ENCODE measurements at regions not wholly inside any gene's neighbourhood (a gene's known extent, or its start where the extent isn't known, plus 50 kb on each side); places are given as distances from the start of the nearest gene placed in this dataset.

DNA sequence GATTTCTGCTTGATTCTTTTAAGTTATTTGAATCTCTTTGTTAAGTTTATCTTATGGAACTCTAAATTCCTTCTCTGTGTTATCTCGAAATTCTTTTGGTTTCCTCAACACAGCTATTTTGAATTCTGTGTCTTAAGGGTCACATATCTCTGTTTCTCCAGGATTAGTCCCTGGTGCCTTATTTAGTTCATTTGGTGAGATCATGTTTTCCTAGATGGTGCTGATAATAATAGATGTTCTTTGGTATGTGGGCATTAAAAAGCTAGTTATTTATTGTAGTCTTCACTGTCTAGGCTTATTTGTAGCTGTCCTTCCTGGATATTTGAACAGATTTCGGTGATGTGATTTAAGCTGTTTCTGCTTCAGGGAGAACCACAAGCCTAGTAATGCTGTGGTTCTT lies 615.6 kb upstream of the NECTIN3 start:
- no peak overlapping the region for H3K4me2 ChIP-seq (ENCODE audit: low read length, poor library complexity, severe bottlenecking)

DNA sequence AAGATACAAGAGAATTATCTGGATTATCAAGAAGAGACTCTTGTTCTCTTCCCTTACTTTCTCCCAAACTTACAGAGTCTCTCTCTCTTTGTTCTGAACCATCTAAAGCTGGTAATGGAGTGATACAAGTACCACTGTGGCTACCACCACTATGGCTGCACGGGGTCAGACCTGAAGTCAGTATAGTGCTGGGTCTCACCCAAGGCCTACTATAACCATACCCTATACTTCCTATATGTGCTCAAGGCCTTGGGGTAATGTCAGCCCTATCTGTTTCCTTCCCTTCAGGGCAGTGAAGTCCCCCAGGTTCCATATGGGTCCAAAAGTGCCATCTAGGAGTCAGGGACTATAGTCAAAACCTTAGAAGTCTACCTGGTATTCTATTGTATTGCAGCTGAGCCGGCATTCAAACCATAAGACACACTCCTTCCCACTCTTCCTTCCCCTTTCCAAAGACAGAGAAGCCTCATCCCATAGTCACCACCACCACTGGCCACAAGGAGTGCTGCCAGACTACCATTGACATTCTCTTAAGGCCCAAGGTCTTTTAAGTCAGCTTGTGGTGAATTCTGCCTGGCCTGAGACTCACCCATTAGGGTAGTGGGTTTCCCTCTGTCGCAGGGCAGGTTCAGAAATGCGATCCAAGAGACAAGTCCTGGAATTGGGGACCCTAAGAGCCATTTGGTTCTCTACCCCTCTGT lies 615.0 kb upstream of the NECTIN3 start:
- H3K4ac ChIP-seq (ENCODE audit: low read depth in 1 of 2, low read length in 2 of 2) = no peak overlapping the region
- no peak overlapping the region for H2AFZ ChIP-seq (ENCODE audit: low read depth, low read length)
- no peak overlapping the region for H2BK120ac ChIP-seq (ENCODE audit: low read depth, low read length)
- H3K4me2 ChIP-seq (ENCODE audit: low read length, poor library complexity, severe bottlenecking) = no peak overlapping the region
- no peak overlapping the region for H3K27ac ChIP-seq (ENCODE audit: low read length, poor library complexity, severe bottlenecking)
- H2BK5ac ChIP-seq (ENCODE audit: low read depth, low read length, poor library complexity, severe bottlenecking) = no peak overlapping the region
- no peaks in the 10 kb centered on the region for H3K79me1 ChIP-seq (replicated peaks; ENCODE audit: low read length, poor library complexity, severe bottlenecking)
- WGBS = 92% methylated on average over 4 of the region's 4 CpGs
- H4K91ac ChIP-seq (ENCODE audit: low read length) = no peak overlapping the region
- no peak overlapping the region for H3K9ac ChIP-seq (ENCODE audit: low read length)
- H2BK15ac ChIP-seq (ENCODE audit: low read depth, poor library complexity, severe bottlenecking) = no peak overlapping the region
- no peak overlapping the region for H2BK12ac ChIP-seq (ENCODE audit: low read length in 2 of 2)
- no peak overlapping the region for H3K18ac ChIP-seq (ENCODE audit: low read depth in 1 of 2, low read length in 2 of 2)
- peaks cover 10% of the 10 kb centered on the region for H3K9me3 ChIP-seq (ENCODE audit: control insufficient read depth, low read length)
- H3K14ac ChIP-seq (ENCODE audit: low read length in 2 of 2) = peak overlapping the region in 1 of 2 experiments; percentile 22
- H2AK5ac ChIP-seq (ENCODE audit: low read length, severe bottlenecking) = no peak overlapping the region
- no peak for DNase-seq
- no peak overlapping the region for H3K23ac ChIP-seq (ENCODE audit: low read length in 2 of 2)
- H3K36me3 ChIP-seq (ENCODE audit: control insufficient read depth in 1 of 2, insufficient read depth in 2 of 2, low read depth in 1 of 2, low read length in 2 of 2) = no peaks in the 10 kb centered on the region
- no peaks in the 10 kb centered on the region for H3K4me1 ChIP-seq (ENCODE audit: control insufficient read depth, insufficient read depth, low read depth, low read length)
- no peak overlapping the region for H4K8ac ChIP-seq (ENCODE audit: low read length)
- no peak overlapping the region for H3K4me3 ChIP-seq (ENCODE audit: insufficient read depth in 1 of 2, low read depth in 1 of 2, low read length in 2 of 2)
- H3K27me3 ChIP-seq (ENCODE audit: control insufficient read depth in 1 of 2, insufficient read depth in 1 of 2, low read length in 2 of 2) = no peaks in the 10 kb centered on the region

More for the DNA sequence above, 615.6 kb upstream of the NECTIN3 start:
- no peak overlapping the region for H3K4ac ChIP-seq (ENCODE audit: low read depth in 1 of 2, low read length in 2 of 2)
- no peaks in the 10 kb centered on the region for H3K27me3 ChIP-seq (ENCODE audit: control insufficient read depth in 1 of 2, insufficient read depth in 1 of 2, low read length in 2 of 2)
- H4K8ac ChIP-seq (ENCODE audit: low read length) = no peak overlapping the region
- no peak overlapping the region for H3K23ac ChIP-seq (ENCODE audit: low read length in 2 of 2)
- no peak overlapping the region for H3K18ac ChIP-seq (ENCODE audit: low read depth in 1 of 2, low read length in 2 of 2)
- peaks cover 10% of the 10 kb centered on the region for H3K9me3 ChIP-seq (ENCODE audit: control insufficient read depth, low read length)
- no peaks in the 10 kb centered on the region for H3K36me3 ChIP-seq (ENCODE audit: control insufficient read depth in 1 of 2, insufficient read depth in 2 of 2, low read depth in 1 of 2, low read length in 2 of 2)
- H2BK120ac ChIP-seq (ENCODE audit: low read depth, low read length) = no peak overlapping the region
- H3K9ac ChIP-seq (ENCODE audit: low read length) = no peak overlapping the region
- H3K4me3 ChIP-seq (ENCODE audit: insufficient read depth in 1 of 2, low read depth in 1 of 2, low read length in 2 of 2) = no peak overlapping the region
- 100% methylated on average over 1 of the region's 2 CpGs for WGBS
- H3K27ac ChIP-seq (ENCODE audit: low read length, poor library complexity, severe bottlenecking) = no peak overlapping the region
- H2BK5ac ChIP-seq (ENCODE audit: low read depth, low read length, poor library complexity, severe bottlenecking) = no peak overlapping the region
- H2BK15ac ChIP-seq (ENCODE audit: low read depth, poor library complexity, severe bottlenecking) = no peak overlapping the region
- H3K4me1 ChIP-seq (ENCODE audit: control insufficient read depth, insufficient read depth, low read depth, low read length) = no peaks in the 10 kb centered on the region
- no peak overlapping the region for H3K14ac ChIP-seq (ENCODE audit: low read length in 2 of 2)
- H2AFZ ChIP-seq (ENCODE audit: low read depth, low read length) = no peak overlapping the region
- H2BK12ac ChIP-seq (ENCODE audit: low read length in 2 of 2) = no peak overlapping the region
- no peak for DNase-seq
- no peak overlapping the region for H4K91ac ChIP-seq (ENCODE audit: low read length)
- no peaks in the 10 kb centered on the region for H3K79me1 ChIP-seq (replicated peaks; ENCODE audit: low read length, poor library complexity, severe bottlenecking)
- H2AK5ac ChIP-seq (ENCODE audit: low read length, severe bottlenecking) = no peak overlapping the region

DNA sequence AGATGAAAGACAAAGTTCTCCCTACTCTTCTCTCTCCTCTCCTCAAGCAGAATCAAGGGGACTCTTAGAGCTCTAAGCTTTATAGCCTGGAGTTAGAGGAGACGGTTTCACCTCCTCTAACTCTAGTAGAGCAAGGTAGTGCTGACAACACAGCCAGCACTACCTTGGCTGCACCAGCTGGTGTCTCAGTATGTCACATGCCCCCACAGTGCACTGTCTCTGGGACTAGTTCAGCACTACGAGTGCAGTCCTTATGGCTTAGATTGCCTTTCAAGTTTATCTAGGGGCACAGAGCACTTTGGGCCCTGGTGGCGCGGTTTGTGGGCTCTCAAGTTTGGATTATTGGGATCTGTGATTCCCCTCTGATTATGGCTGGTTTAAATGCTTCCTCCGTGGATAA lies 614.1 kb upstream of the NECTIN3 start:
- Histone ChIP-seq H3K4me3 (ENCODE audit: insufficient read depth in 1 of 2, low read depth in 1 of 2, low read length in 2 of 2) (no peak overlapping the region), H2AFZ (ENCODE audit: low read depth, low read length) (no peak overlapping the region), H3K18ac (ENCODE audit: low read depth in 1 of 2, low read length in 2 of 2) (no peak overlapping the region), H2BK5ac (ENCODE audit: low read depth, low read length, poor library complexity, severe bottlenecking) (no peak overlapping the region), H3K27ac (ENCODE audit: low read length, poor library complexity, severe bottlenecking) (no peak overlapping the region), H3K4ac (ENCODE audit: low read depth in 1 of 2, low read length in 2 of 2) (no peak overlapping the region), H3K9ac (ENCODE audit: low read length) (no peak overlapping the region), H4K8ac (ENCODE audit: low read length) (no peak overlapping the region), H3K14ac (ENCODE audit: low read length in 2 of 2) (no peak overlapping the region), H3K4me1 (ENCODE audit: control insufficient read depth, insufficient read depth, low read depth, low read length) (no peaks in the 10 kb centered on the region), H3K23ac (ENCODE audit: low read length in 2 of 2) (no peak overlapping the region), H3K4me2 (ENCODE audit: low read length, poor library complexity, severe bottlenecking) (no peak overlapping the region), H3K36me3 (ENCODE audit: control insufficient read depth in 1 of 2, insufficient read depth in 2 of 2, low read depth in 1 of 2, low read length in 2 of 2) (no peaks in the 10 kb centered on the region), H2BK15ac (ENCODE audit: low read depth, poor library complexity, severe bottlenecking) (no peak overlapping the region), H2BK12ac (ENCODE audit: low read length in 2 of 2) (no peak overlapping the region), H2BK120ac (ENCODE audit: low read depth, low read length) (no peak overlapping the region), H3K79me1 (replicated peaks; ENCODE audit: low read length, poor library complexity, severe bottlenecking) (no peaks in the 10 kb centered on the region), H2AK5ac (ENCODE audit: low read length, severe bottlenecking) (no peak overlapping the region), H3K27me3 (ENCODE audit: control insufficient read depth in 1 of 2, insufficient read depth in 1 of 2, low read length in 2 of 2) (no peaks in the 10 kb centered on the region), H3K9me3 (ENCODE audit: control insufficient read depth, low read length) (peaks cover 10% of the 10 kb centered on the region), H4K91ac (ENCODE audit: low read length) (no peak overlapping the region)
- 91% methylated on average over 4 of the region's 5 CpGs for WGBS
- no peak for DNase-seq

DNA sequence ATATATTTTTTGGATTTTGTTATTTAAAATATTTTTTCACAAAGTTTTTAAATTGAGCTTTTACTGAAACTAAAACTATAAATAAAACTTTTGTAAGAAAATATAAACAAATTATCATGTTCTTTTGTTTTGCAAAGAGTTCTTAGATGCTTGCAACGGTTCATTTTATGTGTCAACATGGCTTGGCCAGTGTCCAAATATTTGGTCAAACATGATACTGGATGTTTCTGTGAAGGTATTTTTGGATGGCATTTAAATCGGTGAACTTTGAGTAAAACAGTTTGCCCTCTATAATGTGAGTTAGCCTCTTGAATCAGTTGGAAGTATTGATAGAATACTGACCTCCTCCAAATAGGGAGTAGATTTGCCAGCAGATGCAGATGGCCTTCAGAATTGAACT lies 612.6 kb upstream of the NECTIN3 start:
- Histone ChIP-seq H3K4me3 (ENCODE audit: insufficient read depth in 1 of 2, low read depth in 1 of 2, low read length in 2 of 2) (no peak overlapping the region), H3K27me3 (ENCODE audit: control insufficient read depth in 1 of 2, insufficient read depth in 1 of 2, low read length in 2 of 2) (no peaks in the 10 kb centered on the region), H3K9me3 (ENCODE audit: control insufficient read depth, low read length) (peaks cover 10% of the 10 kb centered on the region), H4K91ac (ENCODE audit: low read length) (no peak overlapping the region), H3K79me1 (replicated peaks; ENCODE audit: low read length, poor library complexity, severe bottlenecking) (no peaks in the 10 kb centered on the region), H2BK5ac (ENCODE audit: low read depth, low read length, poor library complexity, severe bottlenecking) (no peak overlapping the region), H3K4me1 (ENCODE audit: control insufficient read depth, insufficient read depth, low read depth, low read length) (no peaks in the 10 kb centered on the region), H3K27ac (ENCODE audit: low read length, poor library complexity, severe bottlenecking) (no peak overlapping the region), H3K9ac (ENCODE audit: low read length) (no peak overlapping the region), H3K23ac (ENCODE audit: low read length in 2 of 2) (no peak overlapping the region), H2AFZ (ENCODE audit: low read depth, low read length) (no peak overlapping the region), H3K36me3 (ENCODE audit: control insufficient read depth in 1 of 2, insufficient read depth in 2 of 2, low read depth in 1 of 2, low read length in 2 of 2) (no peaks in the 10 kb centered on the region), H2BK15ac (ENCODE audit: low read depth, poor library complexity, severe bottlenecking) (no peak overlapping the region), H3K4ac (ENCODE audit: low read depth in 1 of 2, low read length in 2 of 2) (no peak overlapping the region), H3K4me2 (ENCODE audit: low read length, poor library complexity, severe bottlenecking) (no peak overlapping the region), H3K18ac (ENCODE audit: low read depth in 1 of 2, low read length in 2 of 2) (no peak overlapping the region), H3K14ac (ENCODE audit: low read length in 2 of 2) (no peak overlapping the region), H2BK12ac (ENCODE audit: low read length in 2 of 2) (no peak overlapping the region), H2AK5ac (ENCODE audit: low read length, severe bottlenecking) (no peak overlapping the region), H4K8ac (ENCODE audit: low read length) (no peak overlapping the region), H2BK120ac (ENCODE audit: low read depth, low read length) (no peak overlapping the region)
- no peak for DNase-seq
- WGBS = 96% methylated on average over 2 of the region's 2 CpGs

Measured in mesenchymal stem cell (in vitro differentiated cells and primary cell).